RWPE1 (cell line): ENCODE measurements at regions not wholly inside any gene's neighbourhood (a gene's known extent, or its start where the extent isn't known, plus 50 kb on each side); places are given as distances from the start of the nearest gene placed in this dataset.
A peak's percentile ranks its signal among the peaks of the same experiment; 100 is the strongest.

Experiments
- CTCF ChIA-PET: fragments of 350-600 bp; sonication (Branson Sonifier 250); formaldehyde crosslinking; extraction: SDS; loops from one replicate; lab custom pipeline; 2021; lab: Yijun Ruan, JAX
- POLR2A ChIA-PET: fragments of 400-600 bp; formaldehyde crosslinking; extraction: SDS; loops from one replicate; lab custom pipeline; 2020; ENCODE audit warnings: antibody characterized with exemption; ENCODE audit not compliant: low non-redundant PET; lab: Yijun Ruan, JAX
- DNase-seq: peaks from one replicate; pipeline ENCODE4 v3.0.0; 2012; ENCODE audit warnings: low spot score
- H3K27ac ChIP-seq: fragments of 450-650 bp; 2 replicates; pipeline ENCODE4 v1.5.1; 2017
- TF ChIP-seq, protein P1 (sequence below): fragments of 450-650 bp; conservative IDR thresholded peaks from 2 replicates; pipeline ENCODE4 v1.5.1; 2017; ENCODE audit warnings: low read depth, mild to moderate bottlenecking

- TF ChIP-seq, protein P1, sequence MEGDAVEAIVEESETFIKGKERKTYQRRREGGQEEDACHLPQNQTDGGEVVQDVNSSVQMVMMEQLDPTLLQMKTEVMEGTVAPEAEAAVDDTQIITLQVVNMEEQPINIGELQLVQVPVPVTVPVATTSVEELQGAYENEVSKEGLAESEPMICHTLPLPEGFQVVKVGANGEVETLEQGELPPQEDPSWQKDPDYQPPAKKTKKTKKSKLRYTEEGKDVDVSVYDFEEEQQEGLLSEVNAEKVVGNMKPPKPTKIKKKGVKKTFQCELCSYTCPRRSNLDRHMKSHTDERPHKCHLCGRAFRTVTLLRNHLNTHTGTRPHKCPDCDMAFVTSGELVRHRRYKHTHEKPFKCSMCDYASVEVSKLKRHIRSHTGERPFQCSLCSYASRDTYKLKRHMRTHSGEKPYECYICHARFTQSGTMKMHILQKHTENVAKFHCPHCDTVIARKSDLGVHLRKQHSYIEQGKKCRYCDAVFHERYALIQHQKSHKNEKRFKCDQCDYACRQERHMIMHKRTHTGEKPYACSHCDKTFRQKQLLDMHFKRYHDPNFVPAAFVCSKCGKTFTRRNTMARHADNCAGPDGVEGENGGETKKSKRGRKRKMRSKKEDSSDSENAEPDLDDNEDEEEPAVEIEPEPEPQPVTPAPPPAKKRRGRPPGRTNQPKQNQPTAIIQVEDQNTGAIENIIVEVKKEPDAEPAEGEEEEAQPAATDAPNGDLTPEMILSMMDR, result no peak
- no peak overlapping the region for H3K27ac ChIP-seq
- CTCF ChIA-PET, result no interaction called here
- no peak for DNase-seq
- POLR2A ChIA-PET, result no interaction called here
Measured at GRCh38 chr5:166270712-166271111, 2020.7 kb upstream of the WWC1 start.

DNA sequence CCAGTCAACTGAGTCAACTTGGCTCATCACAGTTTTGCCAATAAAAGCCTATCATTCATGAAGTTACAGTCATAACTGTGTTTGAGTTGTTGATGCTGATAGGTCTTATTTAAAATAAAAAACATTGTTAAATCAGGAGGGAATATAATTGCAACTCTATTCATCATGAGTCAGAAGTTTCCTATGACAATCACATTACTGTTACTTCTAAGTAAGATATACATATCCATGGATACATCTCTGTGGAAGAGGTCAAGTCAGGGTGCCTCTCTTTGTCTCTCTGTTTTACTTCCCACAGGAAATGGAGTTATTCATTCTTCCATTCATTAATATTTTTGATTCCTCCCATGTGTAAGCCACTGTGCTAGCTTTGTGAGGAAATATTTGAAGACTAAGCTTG lies 2015.4 kb upstream of the WWC1 start:
- no peak for DNase-seq
- ChIA-PET CTCF (no interaction called here), POLR2A (no interaction called here)
- TF ChIP-seq, protein P1, result no peak
- H3K27ac ChIP-seq, result no peak overlapping the region

GRCh38 chr5:166279828-166280227 lies 2011.6 kb upstream of the WWC1 start:
- H3K27ac ChIP-seq, result no peak overlapping the region
- CTCF ChIA-PET, result no interaction called here
- POLR2A ChIA-PET, result no interaction called here
- DNase-seq, result no peak
- TF ChIP-seq, protein P1, result no peak

- ChIA-PET POLR2A (no interaction called here), CTCF (interaction anchor here (0.6 kb wide), 1 partner anchor 11 kb away, joined by 4 read pairs; no protein-coding TSS in a partner anchor)
- TF ChIP-seq, protein P1, result no peak
- DNase-seq, result no peak
- H3K27ac ChIP-seq, result no peak overlapping the region
Measured at GRCh38 chr5:166281433-166281832, 2010.0 kb upstream of the WWC1 start.

DNA sequence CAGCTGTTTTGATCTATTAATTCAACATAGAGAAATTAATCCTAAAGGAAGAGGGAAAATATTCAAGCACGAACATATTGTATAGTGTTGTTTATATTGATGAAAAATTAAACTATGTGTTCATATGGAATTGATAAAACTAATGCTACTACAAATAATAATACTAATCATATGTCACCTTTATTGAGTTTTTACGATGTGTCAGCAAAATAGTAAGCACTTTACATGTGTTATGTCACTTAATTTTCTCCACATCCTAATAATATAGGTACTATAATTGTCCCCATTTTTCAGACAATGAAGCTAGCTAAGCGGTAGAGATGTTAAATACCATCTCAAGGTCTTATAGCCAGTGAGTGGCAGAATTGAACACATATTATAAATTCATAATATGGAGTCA lies 2008.5 kb upstream of the WWC1 start:
- H3K27ac ChIP-seq, result no peak overlapping the region
- DNase-seq, result no peak
- TF ChIP-seq, protein P1, result no peak
- ChIA-PET CTCF (interaction anchor here (0.6 kb wide), 1 partner anchor 65 kb away, joined by 4 read pairs; no protein-coding TSS in a partner anchor), POLR2A (no interaction called here)

DNA sequence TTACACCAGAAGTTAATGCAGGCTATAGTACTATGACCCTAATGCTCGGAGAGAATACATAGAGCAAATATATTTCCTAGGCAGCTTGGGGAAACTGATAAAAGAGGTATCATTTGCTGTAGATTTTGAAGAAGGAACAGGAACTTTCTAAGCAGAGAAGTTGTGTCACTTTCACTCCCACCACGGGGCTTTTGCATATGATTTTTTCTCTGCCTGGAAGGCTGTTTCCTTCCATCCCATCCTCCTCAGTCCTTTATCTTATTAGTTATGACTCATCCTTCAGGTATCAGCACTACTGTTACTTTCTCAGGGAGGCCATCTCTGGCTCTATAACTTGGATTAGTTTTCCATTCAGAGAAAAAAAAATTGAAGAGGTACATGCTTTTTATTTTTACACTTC lies 2006.1 kb upstream of the WWC1 start:
- H3K27ac ChIP-seq, result no peak overlapping the region
- ChIA-PET CTCF (no interaction called here), POLR2A (no interaction called here)
- peak; percentile 25 for DNase-seq
- TF ChIP-seq, protein P1, result no peak
